Activated CD4-positive, alpha-beta memory T cell treated with anti-CD3 and anti-CD28 coated beads for 36 hours (primary cell): ENCODE measurements at regions not wholly inside any gene's neighbourhood (a gene's known extent, or its start where the extent isn't known, plus 50 kb on each side); places are given as distances from the start of the nearest gene placed in this dataset.
"Not testable (repeated sequence)": the region's sequence is repeated elsewhere in the genome, so short reads cannot be mapped to it uniquely, and the experiment has no call there.

Source experiments
- CTCF ChIA-PET: fragments of 350-600 bp; sonication (Branson Sonifier 250); formaldehyde crosslinking; loops from one replicate; lab custom pipeline; 2021; ENCODE audit warnings: antibody characterized with exemption, inconsistent platforms; lab: Charles Lee
- POLR2A ChIA-PET: fragments of 350-600 bp; sonication (Branson Sonifier 250); formaldehyde crosslinking; loops from one replicate; lab custom pipeline; 2021; ENCODE audit warnings: antibody characterized with exemption; lab: Charles Lee
- DNase-seq: peaks from one replicate; pipeline ENCODE4 v3.0.0-alpha.2; 2020
- H3K27ac Mint-ChIP-seq: one replicate; pipeline ENCODE4 v1.8.0; 2021; ENCODE audit warnings: mixed read lengths
- H3K27me3 Mint-ChIP-seq: one replicate; pipeline ENCODE4 v1.8.0; 2021; ENCODE audit warnings: mixed read lengths
- H3K36me3 Mint-ChIP-seq: one replicate; pipeline ENCODE4 v1.8.0; 2021; ENCODE audit warnings: mixed read lengths
- H3K4me1 Mint-ChIP-seq: one replicate; pipeline ENCODE4 v1.8.0; 2021; ENCODE audit warnings: low read depth, mixed read lengths
- H3K4me3 Mint-ChIP-seq: one replicate; pipeline ENCODE4 v1.8.0; 2021; ENCODE audit warnings: mild to moderate bottlenecking, mixed read lengths
- H3K9me3 Mint-ChIP-seq: one replicate; pipeline ENCODE4 v1.8.0; 2021; ENCODE audit warnings: mixed read lengths
- intact Hi-C: fragments of 100-400 bp; cut with micrococcal nuclease; formaldehyde crosslinking; loops from one replicate; pipeline ENCODE4 v1.15.1; 2023

GRCh38 chr12:74016324-74016723 is 521.3 kb upstream of the ATXN7L3B start:
- POLR2A ChIA-PET, DNase-seq, intact Hi-C loops, H3K27ac Mint-ChIP-seq, H3K4me3 Mint-ChIP-seq, H3K27me3 Mint-ChIP-seq, H3K9me3 Mint-ChIP-seq, H3K36me3 Mint-ChIP-seq, CTCF ChIA-PET, H3K4me1 Mint-ChIP-seq: not testable (repeated sequence)

DNA sequence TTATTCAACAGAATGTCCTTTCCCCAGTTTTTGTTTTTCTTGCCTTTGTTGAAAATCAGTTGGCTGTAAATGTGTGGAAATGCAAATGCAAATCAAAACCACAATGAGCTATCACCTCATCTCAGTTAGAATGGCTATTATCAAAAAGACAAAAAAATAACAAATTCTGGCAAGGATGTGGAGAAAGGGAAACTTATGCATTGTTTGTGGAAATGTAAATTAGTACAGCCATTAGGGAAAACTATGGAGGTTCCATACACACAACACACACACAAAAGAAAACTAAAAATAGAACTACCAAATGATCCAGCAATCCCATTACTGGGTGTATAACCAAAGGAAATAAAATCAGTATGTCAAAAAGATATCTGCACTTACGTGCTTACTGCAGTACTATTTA is 518.8 kb upstream of the ATXN7L3B start:
- no peaks in the 10 kb centered on the region for H3K4me1 Mint-ChIP-seq
- intact Hi-C loops: no loop called here
- no peak overlapping the region for H3K4me3 Mint-ChIP-seq
- no peaks in the 10 kb centered on the region for H3K9me3 Mint-ChIP-seq
- no peaks in the 10 kb centered on the region for H3K36me3 Mint-ChIP-seq
- no peak overlapping the region for H3K27ac Mint-ChIP-seq
- POLR2A ChIA-PET: no interaction called here
- DNase-seq: no peak
- CTCF ChIA-PET: no interaction called here
- H3K27me3 Mint-ChIP-seq: no peaks in the 10 kb centered on the region

GRCh38 chr12:74021937-74022336 is 515.7 kb upstream of the ATXN7L3B start:
- intact Hi-C loops: loop anchor here (10.0 kb wide), 1 partner anchor 513 kb away; the partner anchor contains the start of gene ATXN7L3B
- H3K27ac Mint-ChIP-seq: no peak overlapping the region
- POLR2A ChIA-PET: no interaction called here
- CTCF ChIA-PET: interaction anchor here (1.0 kb wide), 1 partner anchor 515 kb away, joined by 4 read pairs; no protein-coding TSS in a partner anchor
- no peak overlapping the region for H3K4me3 Mint-ChIP-seq
- no peaks in the 10 kb centered on the region for H3K4me1 Mint-ChIP-seq
- H3K36me3 Mint-ChIP-seq: no peaks in the 10 kb centered on the region
- H3K9me3 Mint-ChIP-seq: no peaks in the 10 kb centered on the region
- no peaks in the 10 kb centered on the region for H3K27me3 Mint-ChIP-seq
- DNase-seq: peak; percentile 40

DNA sequence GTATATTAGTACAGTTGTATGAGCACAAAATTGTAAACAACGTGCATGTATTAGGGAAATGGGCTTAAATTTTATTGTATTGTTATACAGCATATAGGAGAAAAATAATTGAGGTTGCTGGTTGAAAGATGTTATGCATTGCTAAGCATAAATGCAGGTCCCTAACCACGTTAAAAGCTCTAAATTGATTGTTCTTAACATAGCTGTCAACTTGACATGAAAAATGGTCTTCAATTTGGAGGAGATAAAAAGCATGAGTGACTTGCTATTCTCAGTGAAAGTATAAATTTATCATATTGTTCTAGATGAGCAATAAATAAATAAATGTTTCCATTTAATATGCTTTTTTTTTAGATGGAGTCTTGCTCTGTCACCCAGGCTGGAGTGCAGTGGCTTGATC is 506.6 kb upstream of the ATXN7L3B start:
- Mint-ChIP-seq H3K4me3 (no peak overlapping the region), H3K27me3 (no peaks in the 10 kb centered on the region), H3K27ac (no peak overlapping the region), H3K4me1 (no peaks in the 10 kb centered on the region), H3K9me3 (peaks cover 5% of the 10 kb centered on the region), H3K36me3 (no peaks in the 10 kb centered on the region)
- intact Hi-C loops: no loop called here
- DNase-seq: no peak
- CTCF ChIA-PET: interaction anchor here (1.0 kb wide), 1 partner anchor 10 kb away, joined by 3 read pairs; no protein-coding TSS in a partner anchor
- POLR2A ChIA-PET: no interaction called here

- Mint-ChIP-seq H3K36me3 (no peaks in the 10 kb centered on the region), H3K4me3 (no peak overlapping the region), H3K9me3 (peaks cover 10% of the 10 kb centered on the region), H3K4me1 (no peaks in the 10 kb centered on the region), H3K27me3 (no peaks in the 10 kb centered on the region), H3K27ac (no peak overlapping the region)
- no peak for DNase-seq
- POLR2A ChIA-PET: no interaction called here
- intact Hi-C loops: no loop called here
- CTCF ChIA-PET: no interaction called here
Measured at GRCh38 chr12:74033531-74033930, 504.1 kb upstream of the ATXN7L3B start.

- H3K9me3 Mint-ChIP-seq: peaks cover 10% of the 10 kb centered on the region
- H3K27me3 Mint-ChIP-seq, H3K36me3 Mint-ChIP-seq, H3K4me1 Mint-ChIP-seq, DNase-seq, POLR2A ChIA-PET, H3K4me3 Mint-ChIP-seq, H3K27ac Mint-ChIP-seq, intact Hi-C loops, CTCF ChIA-PET: not testable (repeated sequence)
Measured at GRCh38 chr12:74039138-74039537, 498.5 kb upstream of the ATXN7L3B start.

DNA sequence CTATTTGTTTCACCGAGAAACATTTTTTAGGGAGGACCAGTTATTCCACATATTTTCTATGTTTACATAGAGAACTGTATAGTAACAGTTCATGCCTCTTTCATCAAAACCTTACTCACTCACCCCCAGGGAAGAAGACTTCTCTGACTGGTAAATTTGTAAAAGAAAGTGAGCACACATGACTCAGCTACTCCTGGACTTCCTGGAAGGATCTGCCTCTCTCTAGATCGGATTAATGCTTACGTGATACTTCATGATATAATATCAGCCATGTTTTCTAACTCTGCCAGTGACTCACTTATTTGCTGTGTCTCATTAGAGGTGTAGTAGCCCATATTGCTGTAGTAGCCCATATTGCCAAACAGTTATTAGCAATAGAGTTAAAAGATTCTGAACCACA is 494.3 kb upstream of the ATXN7L3B start:
- H3K9me3 Mint-ChIP-seq: no peaks in the 10 kb centered on the region

DNA sequence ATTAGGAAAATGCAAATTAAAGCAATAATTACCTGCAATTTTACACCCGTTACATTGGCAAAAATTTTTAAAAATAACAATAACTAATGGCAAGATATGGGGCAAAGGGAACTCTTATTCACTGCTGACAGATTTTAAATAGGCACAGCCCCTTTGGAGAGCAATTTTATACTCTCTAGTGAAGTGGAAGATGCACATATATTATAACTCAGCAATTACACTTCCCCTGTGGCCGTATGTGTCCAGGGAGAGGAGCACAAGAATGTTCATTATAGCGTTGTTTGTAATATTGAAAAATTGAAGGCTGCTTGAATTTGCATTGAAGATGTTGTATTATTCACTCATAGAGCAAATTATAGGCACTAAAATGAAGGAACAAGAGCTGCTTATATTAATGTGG is 488.3 kb upstream of the ATXN7L3B start:
- no peak for DNase-seq
- no peak overlapping the region for H3K4me3 Mint-ChIP-seq

More for the DNA sequence above, 494.3 kb upstream of the ATXN7L3B start:
- DNase-seq: no peak
- Mint-ChIP-seq H3K27ac (no peak overlapping the region), H3K36me3 (no peaks in the 10 kb centered on the region), H3K4me1 (no peaks in the 10 kb centered on the region), H3K4me3 (no peak overlapping the region), H3K27me3 (no peaks in the 10 kb centered on the region)
- ChIA-PET POLR2A (no interaction called here), CTCF (no interaction called here)
- intact Hi-C loops: no loop called here

DNA sequence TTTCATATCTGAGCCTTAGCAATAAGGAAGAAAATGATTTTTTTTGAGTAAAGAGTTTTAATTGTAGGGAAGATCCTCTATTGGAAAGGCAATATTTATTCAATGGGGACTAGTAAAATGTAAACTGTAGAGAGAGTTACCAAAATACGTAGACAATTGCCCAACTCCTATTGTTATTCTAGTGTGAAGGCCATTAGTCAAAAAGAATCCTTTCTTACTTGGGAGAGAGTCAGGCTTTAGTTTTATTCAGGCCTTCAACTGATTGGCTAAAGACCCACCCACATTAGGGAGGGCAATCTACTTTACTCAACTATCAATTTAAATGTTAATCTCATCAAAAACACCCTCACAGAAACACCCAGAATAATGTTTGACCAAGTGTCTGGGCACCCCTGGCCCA is 485.8 kb upstream of the ATXN7L3B start:
- CTCF ChIA-PET: no interaction called here
- Mint-ChIP-seq H3K4me1 (no peaks in the 10 kb centered on the region), H3K9me3 (peaks cover 6% of the 10 kb centered on the region), H3K27ac (no peak overlapping the region), H3K27me3 (no peaks in the 10 kb centered on the region), H3K36me3 (no peaks in the 10 kb centered on the region), H3K4me3 (no peak overlapping the region)
- intact Hi-C loops: no loop called here
- no peak for DNase-seq
- POLR2A ChIA-PET: no interaction called here

More for the DNA sequence above, 488.3 kb upstream of the ATXN7L3B start:
- Mint-ChIP-seq H3K4me1 (no peaks in the 10 kb centered on the region), H3K9me3 (peaks cover 6% of the 10 kb centered on the region), H3K27me3 (no peaks in the 10 kb centered on the region), H3K27ac (no peak overlapping the region), H3K36me3 (no peaks in the 10 kb centered on the region)
- CTCF ChIA-PET: no interaction called here
- POLR2A ChIA-PET: no interaction called here
- intact Hi-C loops: no loop called here

GRCh38 chr12:74066476-74066875 is 471.2 kb upstream of the ATXN7L3B start:
- Mint-ChIP-seq H3K27ac (no peak overlapping the region), H3K36me3 (no peaks in the 10 kb centered on the region), H3K27me3 (no peaks in the 10 kb centered on the region), H3K4me3 (no peak overlapping the region), H3K9me3 (peaks cover 32% of the 10 kb centered on the region), H3K4me1 (no peaks in the 10 kb centered on the region)
- intact Hi-C loops: no loop called here
- ChIA-PET CTCF (no interaction called here), POLR2A (no interaction called here)
- no peak for DNase-seq

- CTCF ChIA-PET: no interaction called here
- no peaks in the 10 kb centered on the region for H3K27me3 Mint-ChIP-seq
- H3K27ac Mint-ChIP-seq: no peak overlapping the region
- H3K4me3 Mint-ChIP-seq: no peak overlapping the region
- no peaks in the 10 kb centered on the region for H3K4me1 Mint-ChIP-seq
- POLR2A ChIA-PET: no interaction called here
- DNase-seq: no peak
- intact Hi-C loops: no loop called here
- no peaks in the 10 kb centered on the region for H3K36me3 Mint-ChIP-seq
- H3K9me3 Mint-ChIP-seq: peaks cover 23% of the 10 kb centered on the region
Measured at GRCh38 chr12:74071182-74071581, 466.5 kb upstream of the ATXN7L3B start.

- ChIA-PET CTCF (no interaction called here), POLR2A (no interaction called here)
- no peaks in the 10 kb centered on the region for H3K36me3 Mint-ChIP-seq
- no peak overlapping the region for H3K27ac Mint-ChIP-seq
- no peak overlapping the region for H3K4me3 Mint-ChIP-seq
- H3K4me1 Mint-ChIP-seq: no peaks in the 10 kb centered on the region
- intact Hi-C loops: no loop called here
- peaks cover 6% of the 10 kb centered on the region for H3K9me3 Mint-ChIP-seq
- DNase-seq: no peak
- no peaks in the 10 kb centered on the region for H3K27me3 Mint-ChIP-seq
Measured at GRCh38 chr12:74076918-74077317, 460.7 kb upstream of the ATXN7L3B start.

DNA sequence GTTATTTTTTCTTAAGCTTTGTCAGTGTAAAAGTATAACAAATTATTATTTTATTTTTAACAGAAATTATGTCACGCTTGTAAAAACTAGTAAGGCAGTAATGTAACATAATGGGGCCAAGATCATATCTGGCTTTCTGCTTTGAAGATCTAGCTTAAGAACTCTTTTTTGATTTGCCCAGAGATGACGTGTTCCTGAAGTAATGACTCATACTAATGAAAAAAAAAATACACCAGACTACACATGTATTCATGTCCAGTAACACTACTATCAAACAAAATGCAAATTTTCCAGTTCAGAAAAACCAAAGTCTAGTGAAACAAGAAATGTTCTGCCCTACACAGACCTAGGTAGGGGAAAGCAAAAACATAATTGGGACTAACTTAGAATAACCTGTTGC is 432.2 kb upstream of the ATXN7L3B start:
- Mint-ChIP-seq H3K27ac (no peak overlapping the region), H3K36me3 (no peaks in the 10 kb centered on the region), H3K27me3 (no peaks in the 10 kb centered on the region), H3K4me1 (no peaks in the 10 kb centered on the region), H3K9me3 (no peaks in the 10 kb centered on the region), H3K4me3 (no peak overlapping the region)
- intact Hi-C loops: no loop called here
- no peak for DNase-seq
- ChIA-PET POLR2A (no interaction called here), CTCF (no interaction called here)
